H1 (cell line): ENCODE measurements at regions not wholly inside any gene's neighbourhood (a gene's known extent, or its start where the extent isn't known, plus 50 kb on each side); places are given as distances from the start of the nearest gene placed in this dataset.

Source experiments
- CTCF ChIA-PET: fragments of 300-600 bp; sonication (Branson Sonifier 250); formaldehyde crosslinking; loops from one replicate; lab custom pipeline; 2021; ENCODE audit not compliant: partially characterized antibody; lab: Charles Lee
- POLR2A ChIA-PET: fragments of 300-600 bp; sonication (Branson Sonifier 250); formaldehyde crosslinking; loops from one replicate; lab custom pipeline; 2021; ENCODE audit warnings: inconsistent platforms; ENCODE audit not compliant: partially characterized antibody; lab: Charles Lee
- DNase-seq, 2 experiments: peaks; one replicate each; pipeline versions ENCODE4 v3.0.0 to v3.0.0-alpha.2; 2010 to 2022; ENCODE audit warnings: low spot score in 2 of 2, low read depth in 1 of 2, mixed read lengths in 1 of 2
- FAIRE-seq: peaks from 2 replicates; lab custom pipeline; 2011; peaks lifted over from hg19 to GRCh38; lab: Jason Lieb, UNC
- H2AFZ ChIP-seq: 2 replicates; pipeline ENCODE4 v1.8.1; 2012; ENCODE audit warnings: low read length, inconsistent platforms
- H2AK5ac ChIP-seq: 2 replicates; pipeline ENCODE4 v1.6.1; 2013; ENCODE audit warnings: low read depth, low read length
- H2BK120ac ChIP-seq: replicated peaks from 2 replicates; pipeline ENCODE3; 2013; ENCODE audit warnings: low read depth, low read length, inconsistent platforms
- H2BK12ac ChIP-seq: 2 replicates; pipeline ENCODE4 v1.6.1; 2013; ENCODE audit warnings: low read depth, low read length
- H2BK15ac ChIP-seq: 2 replicates; pipeline ENCODE4 v1.6.1; 2013; ENCODE audit warnings: low read length
- H2BK20ac ChIP-seq: 2 replicates; pipeline ENCODE4 v1.6.1; 2013; ENCODE audit warnings: low read length
- H2BK5ac ChIP-seq: 2 replicates; pipeline ENCODE4 v1.6.1; 2013; ENCODE audit warnings: low read depth, low read length
- H3K14ac ChIP-seq: 2 replicates; pipeline ENCODE4 v1.6.1; 2013; ENCODE audit warnings: inconsistent platforms; ENCODE audit not compliant: insufficient read length
- H3K18ac ChIP-seq: 2 replicates; pipeline ENCODE4 v1.6.1; 2013; ENCODE audit warnings: low read length; ENCODE audit errors: extremely low read depth
- H3K23ac ChIP-seq: 2 replicates; pipeline ENCODE4 v1.6.1; 2013; ENCODE audit warnings: inconsistent platforms; ENCODE audit not compliant: insufficient read length
- H3K23me2 ChIP-seq: 2 replicates; pipeline ENCODE4 v1.6.1; 2013; ENCODE audit warnings: low read depth, low read length
- H3K27ac ChIP-seq: 2 replicates; pipeline ENCODE4 v1.6.1; 2011; ENCODE audit warnings: low read depth, low read length, inconsistent platforms
- H3K27me3 ChIP-seq, 4 experiments: replicated peaks in 1 of 4; 1 replicate in 1 of 4; 2 replicates in 3 of 4; pipeline versions ENCODE4 v1.6.1 to v1.8.1; 2011 to 2013; ENCODE audit warnings: low read length in 3 of 4, mild to moderate bottlenecking in 3 of 4, inconsistent platforms in 2 of 4, mixed read lengths in 2 of 4, moderate library complexity in 1 of 4; ENCODE audit not compliant: control insufficient read depth in 3 of 4, insufficient read depth in 3 of 4; ENCODE audit errors: extremely low read depth in 1 of 4
- H3K36me3 ChIP-seq, 4 experiments: 2 replicates each; pipeline versions ENCODE4 v1.6.1 to v1.8.1; 2011 to 2013; ENCODE audit warnings: mild to moderate bottlenecking in 4 of 4, low read length in 3 of 4, moderate library complexity in 2 of 4, control low read depth in 1 of 4, inconsistent platforms in 1 of 4; ENCODE audit not compliant: insufficient read depth in 4 of 4, control insufficient read depth in 2 of 4
- H3K4ac ChIP-seq: replicated peaks from 2 replicates; pipeline ENCODE3; 2013; ENCODE audit warnings: low read length, low read depth, mixed read lengths, inconsistent platforms; ENCODE audit not compliant: insufficient read length
- H3K4me1 ChIP-seq, 4 experiments: replicated peaks in 1 of 4; 1 replicate in 1 of 4; 2 replicates in 3 of 4; pipeline versions ENCODE4 v1.6.1 to v1.8.1; 2011 to 2013; ENCODE audit warnings: low read length in 3 of 4, inconsistent platforms in 2 of 4, mixed read lengths in 1 of 4; ENCODE audit not compliant: insufficient read depth in 4 of 4, control insufficient read depth in 3 of 4
- H3K4me2 ChIP-seq, 2 experiments: 2 replicates each; pipeline versions ENCODE4 v1.6.1 to v1.8.1; 2011 to 2013; ENCODE audit warnings: low read depth in 2 of 2, low read length in 2 of 2, control low read depth in 1 of 2, inconsistent platforms in 1 of 2, mild to moderate bottlenecking in 1 of 2; ENCODE audit not compliant: insufficient read depth in 1 of 2
- H3K4me3 ChIP-seq, 4 experiments: fragments of 200-600, 300-600 bp in 1 of 4; sonication (generic), shearing (Covaris generic), sonication (Bioruptor Twin) in 1 of 4; 2 replicates each; pipeline versions ENCODE4 v1.5.1 to v1.8.1; 2011 to 2016; ENCODE audit warnings: low read length in 4 of 4, low read depth in 3 of 4, control low read depth in 2 of 4, inconsistent platforms in 2 of 4, mild to moderate bottlenecking in 2 of 4, mixed read lengths in 1 of 4, moderate library complexity in 1 of 4; ENCODE audit not compliant: insufficient read depth in 2 of 4; ENCODE audit errors: extremely low read depth in 1 of 4
- H3K56ac ChIP-seq: replicated peaks from 2 replicates; pipeline ENCODE3; 2013; ENCODE audit warnings: low read depth, mild to moderate bottlenecking, mixed read lengths, low read length, inconsistent platforms; ENCODE audit not compliant: insufficient read length
- H3K79me1 ChIP-seq: 2 replicates; pipeline ENCODE4 v1.6.1; 2013; ENCODE audit warnings: low read depth, low read length, control low read depth
- H3K79me2 ChIP-seq, 2 experiments: 2 replicates each; pipeline versions ENCODE4 v1.6.1 to v1.8.1; 2012 to 2013; ENCODE audit warnings: low read length in 2 of 2, mild to moderate bottlenecking in 2 of 2, inconsistent platforms in 1 of 2; ENCODE audit not compliant: insufficient read depth in 2 of 2, control insufficient read depth in 1 of 2
- H3K9ac ChIP-seq, 4 experiments: replicated peaks in 1 of 4; 1 replicate in 1 of 4; 2 replicates in 3 of 4; pipeline versions ENCODE4 v1.6.1 to v1.8.1; 2011 to 2013; ENCODE audit warnings: low read depth in 3 of 4, low read length in 3 of 4, control low read depth in 2 of 4, mild to moderate bottlenecking in 2 of 4, moderate library complexity in 2 of 4, inconsistent platforms in 1 of 4; ENCODE audit errors: extremely low read depth in 1 of 4
- H3K9me3 ChIP-seq, 2 experiments: 2 replicates each; pipeline versions ENCODE4 v1.6.1 to v1.8.1; 2012 to 2013; ENCODE audit warnings: mild to moderate bottlenecking in 2 of 2, moderate library complexity in 2 of 2, control low read depth in 1 of 2, inconsistent platforms in 1 of 2, low read depth in 1 of 2, low read length in 1 of 2, mixed read lengths in 1 of 2; ENCODE audit not compliant: insufficient read depth in 2 of 2
- H4K20me1 ChIP-seq, 2 experiments: replicated peaks in 1 of 2; 2 replicates each; pipeline versions ENCODE3 to v1.8.1; 2011 to 2013; ENCODE audit warnings: inconsistent platforms in 2 of 2, low read length in 2 of 2, mild to moderate bottlenecking in 1 of 2; ENCODE audit not compliant: insufficient read depth in 2 of 2, control insufficient read depth in 1 of 2
- H4K5ac ChIP-seq: 2 replicates; pipeline ENCODE4 v1.6.1; 2013; ENCODE audit warnings: low read length, low read depth, mixed read lengths, inconsistent platforms; ENCODE audit not compliant: insufficient read length
- H4K8ac ChIP-seq: 2 replicates; pipeline ENCODE4 v1.8.0; 2013; ENCODE audit warnings: mild to moderate bottlenecking, moderate library complexity, low read length, inconsistent platforms; ENCODE audit not compliant: insufficient read depth; ENCODE audit errors: extremely low read depth
- H4K91ac ChIP-seq: replicated peaks from 2 replicates; pipeline ENCODE3; 2013; ENCODE audit warnings: low read length, mixed read lengths, inconsistent platforms; ENCODE audit not compliant: insufficient read length
- CHD2 ChIP-seq: IDR thresholded peaks from 2 replicates; pipeline ENCODE4 v1.6.1; 2012; ENCODE audit warnings: low read length, improper control_type of control experiment
- NANOG ChIP-seq: IDR thresholded peaks from 2 replicates; pipeline ENCODE4 v1.6.1; 2011; ENCODE audit warnings: low read length, low read depth, mild to moderate bottlenecking, inconsistent platforms; ENCODE audit not compliant: insufficient read depth, poor library complexity, severe bottlenecking
- POLR2AphosphoS5 ChIP-seq: IDR thresholded peaks from 2 replicates; pipeline ENCODE4 v1.6.1; 2011; ENCODE audit warnings: low read depth, low read length
- RAD21 ChIP-seq, 2 experiments: IDR thresholded peaks in 1 of 2; conservative IDR thresholded peaks in 1 of 2; 2 replicates each; pipeline ENCODE4 v1.6.1; 2011; ENCODE audit warnings: low read depth in 2 of 2, low read length in 2 of 2, improper control_type of control experiment in 1 of 2, inconsistent platforms in 1 of 2, mild to moderate bottlenecking in 1 of 2, moderate library complexity in 1 of 2
- RFX5 ChIP-seq: IDR thresholded peaks from 2 replicates; pipeline ENCODE4 v1.6.1; 2011; ENCODE audit warnings: low read depth, low read length, improper control_type of control experiment, borderline replicate concordance
- SRF ChIP-seq: IDR thresholded peaks from 2 replicates; pipeline ENCODE4 v1.6.1; 2011; ENCODE audit warnings: mild to moderate bottlenecking, low read depth, low read length, moderate library complexity
- SUZ12 ChIP-seq: fragments of 200-600 bp; sonication (generic); IDR thresholded peaks from 2 replicates; pipeline ENCODE4 v1.6.1; 2012; ENCODE audit warnings: mild to moderate bottlenecking, inconsistent platforms, low read length, moderate library complexity, mixed read lengths
- ZNF274 ChIP-seq: IDR thresholded peaks from 2 replicates; pipeline ENCODE4 v1.7.0; 2012; ENCODE audit warnings: low read length, borderline replicate concordance; ENCODE audit errors: extremely low read depth
- WGBS, 2 experiments: shearing (Covaris generic) in 1 of 2; methylation state at CpG; one replicate each; pipeline versions ENCODE4 v1.1.6 to v1.1.7; 2013 to 2015; ENCODE audit warnings: low lambda C conversion rate in 2 of 2, mixed read lengths in 2 of 2, inconsistent platforms in 1 of 2, low coverage in 1 of 2, missing lambda C conversion rate in 1 of 2; ENCODE audit not compliant: insufficient replicate concordance in 2 of 2, insufficient coverage in 1 of 2, insufficient read length in 1 of 2; ENCODE audit errors: extremely low coverage in 1 of 2, missing lambda C conversion rate in 1 of 2; 5-methylcytosine and 5-hydroxymethylcytosine counted together

DNA sequence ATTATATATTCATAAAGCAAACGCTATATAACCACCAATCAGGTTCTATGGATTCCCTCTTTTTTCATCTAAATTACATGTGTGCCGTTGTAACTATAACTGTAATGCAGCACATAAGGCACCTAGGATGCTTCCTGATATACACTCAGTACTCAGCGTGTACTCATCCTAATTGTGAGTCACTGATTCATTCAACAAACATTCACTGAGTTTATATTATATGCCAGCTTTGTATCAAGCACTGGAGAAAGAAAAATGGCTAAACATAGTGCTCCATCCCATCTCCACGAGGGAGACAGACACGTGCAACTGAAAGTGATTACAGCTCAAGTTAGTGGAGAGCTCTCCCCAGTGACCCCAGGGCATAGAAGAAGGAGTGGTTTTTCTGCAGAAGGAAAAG is 49.9 kb upstream of the SYN3 start:
- Histone ChIP-seq H3K79me2 (no peaks in the 10 kb centered on the region), H2AK5ac (no peak overlapping the region), H3K23me2 (no peaks in the 10 kb centered on the region), H3K27ac (no peak overlapping the region), H3K4me1 (no peaks in the 10 kb centered on the region), H3K9ac (no peak overlapping the region), H2AFZ (no peak overlapping the region), H4K8ac (no peak overlapping the region), H2BK5ac (no peak overlapping the region), H4K20me1 (no peaks in the 10 kb centered on the region), H3K27me3 (no peaks in the 10 kb centered on the region), H3K23ac (no peak overlapping the region), H2BK120ac (no peak overlapping the region), H3K9me3 (peaks cover 0 to 3% of the 10 kb centered on the region in 2 experiments; a peak in 2 of 4 replicates), H3K4me3 (no peak overlapping the region), H3K4ac (no peak overlapping the region), H2BK15ac (no peak overlapping the region), H3K18ac (no peak overlapping the region), H3K36me3 (no peaks in the 10 kb centered on the region), H4K91ac (no peak overlapping the region), H3K79me1 (no peaks in the 10 kb centered on the region), H3K4me2 (no peak overlapping the region), H2BK20ac (no peak overlapping the region), H4K5ac (no peak overlapping the region), H2BK12ac (no peak overlapping the region), H3K56ac (no peak overlapping the region), H3K14ac (no peak overlapping the region)
- FAIRE-seq (no peak), DNase-seq (no peak)
- WGBS, 2 experiments = 68% methylated on average over 5 of the region's 5 CpGs; no CpG with 5 or more reads in 1 of the 2 experiments
- no peak for TF ChIP-seq RFX5
- no peak for TF ChIP-seq POLR2AphosphoS5
- no peak for TF ChIP-seq RAD21 (IDR thresholded peaks at IDR 0.05 in 1 of 2, conservative IDR thresholded peaks at IDR 0.05 in 1 of 2; ENCODE audit: low read depth in 2 of 2, low read length in 2 of 2)
- TF ChIP-seq SRF = no peak
- TF ChIP-seq SUZ12 = no peak
- TF ChIP-seq CHD2 = no peak
- no peak for TF ChIP-seq ZNF274
- no peak for TF ChIP-seq NANOG
- POLR2A ChIA-PET = interaction anchor here (0.6 kb wide), 1 partner anchor 41 kb away, joined by 3 read pairs; no protein-coding TSS in a partner anchor
- CTCF ChIA-PET = interaction anchor here (1.0 to 2.5 kb wide), 6 partner anchors 9 to 313 kb away, joined by 3 to 11 read pairs (median 4); no protein-coding TSS in a partner anchor
